GM13976 (cell line): ENCODE measurements at regions not wholly inside any gene's neighbourhood (a gene's known extent, or its start where the extent isn't known, plus 50 kb on each side); places are given as distances from the start of the nearest gene placed in this dataset.
"Not testable (repeated sequence)": the region's sequence is repeated elsewhere in the genome, so short reads cannot be mapped to it uniquely, and the experiment has no call there.

Experiments used
- DNase-seq: peaks from one replicate; pipeline ENCODE4 v3.0.0; 2012; ENCODE audit warnings: low spot score
- CTCF ChIP-seq: IDR thresholded peaks from 2 replicates; pipeline ENCODE4 v1.5.1; 2012; ENCODE audit warnings: borderline replicate concordance, mild to moderate bottlenecking; ENCODE audit not compliant: insufficient read depth; ENCODE audit errors: extremely low read depth, missing control alignments, control extremely low read depth
- in situ Hi-C: fragments of 300-500 bp; cut with MboI; formaldehyde crosslinking; loops from one replicate; pipeline ENCODE4 v1.12.0; 2022; ENCODE audit warnings: low sequenced_read_pairs, mixed read lengths, inconsistent platforms; ENCODE audit not compliant: unreplicated experiment

- in situ Hi-C loops = no loop called here
- no peak for DNase-seq
- TF ChIP-seq CTCF = no peak
Observed at GRCh38 chr7:112668561-112668960, 121.6 kb downstream of the TMEM168 start.

GRCh38 chr7:112669306-112669705 is 120.9 kb downstream of the TMEM168 start:
- no peak for DNase-seq
- TF ChIP-seq CTCF = no peak
- in situ Hi-C loops = no loop called here

GRCh38 chr7:112670193-112670592 is 120.0 kb downstream of the TMEM168 start:
- no peak for TF ChIP-seq CTCF
- no peak for DNase-seq
- in situ Hi-C loops = no loop called here

- in situ Hi-C loops = no loop called here
- no peak for TF ChIP-seq CTCF
- DNase-seq = no peak
Observed at GRCh38 chr7:112678626-112679025, 111.6 kb downstream of the TMEM168 start.

- DNase-seq, in situ Hi-C loops: not testable (repeated sequence)
Observed at GRCh38 chr7:112689466-112690177, 100.6 kb downstream of the TMEM168 start.

GRCh38 chr7:112692333-112692732 is 97.9 kb downstream of the TMEM168 start:
- in situ Hi-C loops = no loop called here
- TF ChIP-seq CTCF = no peak
- no peak for DNase-seq

GRCh38 chr7:112697211-112697610 is 93.0 kb downstream of the TMEM168 start:
- in situ Hi-C loops, DNase-seq: not testable (repeated sequence)
